HCT116 (cell line): ENCODE measurements at regions not wholly inside any gene's neighbourhood (a gene's known extent, or its start where the extent isn't known, plus 50 kb on each side); places are given as distances from the start of the nearest gene placed in this dataset.

Experiments used
- ATAC-seq: fragments of 200-7000 bp; cut with Tn5 transposase; 2 replicates; pipeline ENCODE4 v1.9.1; 2020; ENCODE audit warnings: mild to moderate bottlenecking, moderate library complexity
- BruUV-seq: library from RNA; stranded (reverse); fragments of 400-500 nt; replicated peaks from 2 replicates; lab custom pipeline; 2021; lab: Mats Ljungman, UMichigan
- CTCF ChIA-PET: fragments of 300-600 bp; sonication (Branson Sonifier 250); formaldehyde crosslinking; loops from one replicate; lab custom pipeline; 2021; ENCODE audit warnings: antibody characterized with exemption; lab: Charles Lee
- POLR2A ChIA-PET: fragments of 300-600, 350-600 bp; sonication (Branson Sonifier 250); formaldehyde crosslinking; loops from one replicate; lab custom pipeline; 2021; ENCODE audit warnings: antibody characterized with exemption; lab: Charles Lee
- RAD21 ChIA-PET, 2 experiments: fragments of 300-600 bp; sonication (Branson Sonifier 250); formaldehyde crosslinking; loops; one replicate each; lab custom pipeline; 2023; ENCODE audit warnings: low total read pairs in 2 of 2; ENCODE audit not compliant: uncharacterized antibody in 2 of 2, unreplicated experiment in 2 of 2, low non-redundant PET in 1 of 2; lab: Charles Lee
- DNase-seq: peaks from one replicate; pipeline ENCODE4 v3.0.0-alpha.2; 2010; ENCODE audit warnings: low read depth, low spot score
- H2AFZ ChIP-seq: fragments of 200-600 bp; shearing (Covaris generic), sonication (generic); 2 replicates; pipeline ENCODE4 v1.6.1; 2017; ENCODE audit warnings: low read depth, mixed run types, mixed read lengths, antibody characterized with exemption, low read length; ENCODE audit not compliant: poor library complexity, severe bottlenecking
- H3K27ac ChIP-seq: 2 replicates; pipeline ENCODE4 v1.5.1; 2012; ENCODE audit warnings: low read depth, low read length
- H3K27me3 ChIP-seq: fragments of 200-600 bp; sonication (generic); 2 replicates; pipeline ENCODE4 v1.6.1; 2016; ENCODE audit warnings: mixed run types, low read length, mixed read lengths; ENCODE audit not compliant: insufficient read depth
- H3K36me3 ChIP-seq, 2 experiments: fragments of 200-500 bp in 1 of 2; fragments of 200-600 bp in 1 of 2; sonication (Bioruptor generic) in 1 of 2; sonication (generic) in 1 of 2; 2 replicates each; pipeline versions ENCODE4 v1.5.1 to v1.6.1; 2014 to 2016; ENCODE audit warnings: low read length in 2 of 2, inconsistent platforms in 1 of 2, mixed read lengths in 1 of 2, mixed run types in 1 of 2; ENCODE audit not compliant: insufficient read depth in 2 of 2, control insufficient read depth in 1 of 2
- H3K4me1 ChIP-seq, 2 experiments: fragments of 200-600 bp in 1 of 2; sonication (generic) in 1 of 2; 2 replicates each; pipeline versions ENCODE4 v1.5.1 to v1.6.1; 2012 to 2017; ENCODE audit warnings: low read length in 2 of 2, inconsistent platforms in 1 of 2, mild to moderate bottlenecking in 1 of 2, mixed read lengths in 1 of 2, mixed run types in 1 of 2, moderate library complexity in 1 of 2; ENCODE audit not compliant: insufficient read depth in 2 of 2, control insufficient read depth in 1 of 2
- H3K4me2 ChIP-seq: fragments of 200-600 bp; sonication (generic); 2 replicates; pipeline ENCODE4 v1.6.1; 2017; ENCODE audit warnings: mixed run types, low read length, mixed read lengths
- H3K4me3 ChIP-seq, 2 experiments: fragments of 200-600 bp in 1 of 2; sonication (generic) in 1 of 2; replicated peaks in 1 of 2; 2 replicates each; pipeline ENCODE4 v1.5.1; 2011 to 2016; ENCODE audit warnings: low read length in 2 of 2, control low read depth in 1 of 2, low read depth in 1 of 2, mild to moderate bottlenecking in 1 of 2, mixed read lengths in 1 of 2, mixed run types in 1 of 2
- H3K79me2 ChIP-seq: fragments of 200-600 bp; sonication (generic); 2 replicates; pipeline ENCODE4 v1.6.1; 2017; ENCODE audit warnings: mild to moderate bottlenecking, mixed run types, low read length, moderate library complexity, mixed read lengths; ENCODE audit not compliant: insufficient read depth
- H3K9ac ChIP-seq: fragments of 200-600 bp; sonication (generic); 2 replicates; pipeline ENCODE4 v1.6.1; 2016; ENCODE audit warnings: low read length, mixed read lengths
- H3K9me2 ChIP-seq: fragments of 200-600 bp; sonication (generic), shearing (Covaris generic); 2 replicates; pipeline ENCODE4 v1.6.1; 2017; ENCODE audit warnings: mixed run types, mild to moderate bottlenecking, moderate library complexity; ENCODE audit not compliant: insufficient read depth
- H3K9me3 ChIP-seq, 2 experiments: fragments of 200-500 bp in 1 of 2; fragments of 200-600 bp in 1 of 2; sonication (Bioruptor generic) in 1 of 2; sonication (generic) in 1 of 2; 2 replicates each; pipeline ENCODE4 v1.6.1; 2014 to 2017; ENCODE audit warnings: low read length in 2 of 2, mixed read lengths in 2 of 2, inconsistent platforms in 1 of 2, low read depth in 1 of 2, mild to moderate bottlenecking in 1 of 2, mixed run types in 1 of 2, moderate library complexity in 1 of 2; ENCODE audit not compliant: control insufficient read depth in 1 of 2, insufficient read depth in 1 of 2
- H4K20me1 ChIP-seq: fragments of 200-600 bp; sonication (generic), shearing (Covaris generic); 2 replicates; pipeline ENCODE4 v1.6.1; 2017; ENCODE audit warnings: mixed run types, mild to moderate bottlenecking, moderate library complexity; ENCODE audit not compliant: insufficient read depth
- CBX3 ChIP-seq: IDR thresholded peaks from 2 replicates; pipeline ENCODE4 v1.6.1; 2012; ENCODE audit warnings: low read depth
- EGR1 ChIP-seq: IDR thresholded peaks from 2 replicates; pipeline ENCODE4 v1.6.1; 2012; ENCODE audit warnings: low read depth
- ELF1 ChIP-seq: IDR thresholded peaks from 2 replicates; pipeline ENCODE4 v1.6.1; 2012; ENCODE audit warnings: low read depth, borderline replicate concordance
- EZH2 ChIP-seq: fragments of 200-600 bp; sonication (generic); IDR thresholded peaks from 2 replicates; pipeline ENCODE4 v1.6.1; 2017; ENCODE audit warnings: antibody characterized with exemption, mixed run types
- JUND ChIP-seq: IDR thresholded peaks from 2 replicates; pipeline ENCODE4 v1.6.1; 2012
- POLR2A ChIP-seq: IDR thresholded peaks from 2 replicates; pipeline ENCODE4 v1.7.0; 2011; ENCODE audit warnings: borderline replicate concordance; ENCODE audit not compliant: insufficient read depth, insufficient read length; ENCODE audit errors: extremely low read depth
- POLR2AphosphoS5 ChIP-seq: IDR thresholded peaks from 2 replicates; pipeline ENCODE4 v1.6.1; 2011; ENCODE audit warnings: mild to moderate bottlenecking, low read depth, low read length, moderate library complexity
- RAD21 ChIP-seq: IDR thresholded peaks from 2 replicates; pipeline ENCODE4 v1.6.1; 2012; ENCODE audit warnings: low read depth, mild to moderate bottlenecking
- SIN3A ChIP-seq: IDR thresholded peaks from 2 replicates; pipeline ENCODE4 v1.6.1; 2012; ENCODE audit warnings: low read depth
- SP1 ChIP-seq: IDR thresholded peaks from 2 replicates; pipeline ENCODE4 v1.6.1; 2012; ENCODE audit warnings: low read depth
- TCF7L2 ChIP-seq: IDR thresholded peaks from 2 replicates; pipeline ENCODE4 v1.7.0; 2011; ENCODE audit warnings: borderline replicate concordance, inconsistent platforms; ENCODE audit not compliant: insufficient read depth, insufficient read length; ENCODE audit errors: extremely low read depth
- YY1 ChIP-seq: IDR thresholded peaks from 2 replicates; pipeline ENCODE4 v1.6.1; 2011; ENCODE audit warnings: low read length, low read depth, moderate library complexity, mild to moderate bottlenecking; ENCODE audit not compliant: insufficient replicate concordance; ENCODE audit errors: extremely low read depth
- intact Hi-C: fragments of 100-400 bp; cut with micrococcal nuclease; formaldehyde crosslinking; loops from 2 replicates; pipeline ENCODE4 v1.10.0; 2022
- TF ChIP-seq, protein P1 (sequence below), 3 experiments: fragments of 200-600 bp in 1 of 3; sonication (generic) in 1 of 3; IDR thresholded peaks in 2 of 3; conservative IDR thresholded peaks in 1 of 3; 2 replicates each; pipeline ENCODE4 v1.5.1; 2012 to 2017; ENCODE audit warnings: low read depth in 2 of 3, low read length in 2 of 3, antibody characterized with exemption in 1 of 3, borderline replicate concordance in 1 of 3, control low read depth in 1 of 3, mild to moderate bottlenecking in 1 of 3, mixed read lengths in 1 of 3, mixed run types in 1 of 3, moderate library complexity in 1 of 3; ENCODE audit not compliant: insufficient read depth in 1 of 3
- TF ChIP-seq, protein P2 (sequence below): IDR thresholded peaks from 2 replicates; pipeline ENCODE4 v1.6.1; 2012; ENCODE audit warnings: low read depth

DNA sequence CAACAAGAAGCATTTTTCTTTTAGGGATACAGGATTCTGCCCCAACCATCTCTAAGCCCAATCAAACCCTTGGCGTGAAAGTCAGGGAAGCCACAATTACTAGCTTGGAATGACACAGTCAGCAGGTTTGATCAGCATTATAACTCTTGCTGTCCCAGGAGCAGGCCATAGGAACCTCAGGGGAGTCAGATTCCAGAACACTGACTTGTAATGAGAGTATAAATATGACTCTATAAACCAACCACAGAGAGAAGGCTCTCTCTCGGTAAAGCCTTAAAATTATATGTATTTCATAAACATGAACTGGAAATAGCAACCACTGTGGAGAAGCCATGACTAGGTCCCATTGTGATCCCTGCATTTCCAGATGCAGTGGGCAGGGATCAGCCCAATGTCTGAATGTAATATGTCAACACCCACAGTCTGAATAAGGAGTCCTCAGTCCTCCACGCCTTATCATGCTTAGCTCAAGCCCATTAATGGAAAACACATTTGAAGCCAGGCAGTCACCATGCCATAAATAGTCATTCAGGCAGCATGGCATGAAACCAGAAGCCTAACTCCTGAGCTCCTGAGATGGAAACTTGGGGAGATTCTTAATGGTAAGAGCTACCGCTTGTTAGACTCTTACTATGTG lies 99.1 kb upstream of the MTNR1B start:
- Histone ChIP-seq H4K20me1 (no peaks in the 10 kb centered on the region), H3K27ac (no peak overlapping the region), H3K79me2 (no peaks in the 10 kb centered on the region), H3K4me1 (no peaks in the 10 kb centered on the region), H3K36me3 (no peaks in the 10 kb centered on the region), H3K9me2 (no peaks in the 10 kb centered on the region), H3K27me3 (peaks cover 13% of the 10 kb centered on the region), H3K4me2 (no peak overlapping the region), H2AFZ (no peak overlapping the region), H3K9me3 (no peaks in the 10 kb centered on the region), H3K4me3 (no peak overlapping the region), H3K9ac (no peak overlapping the region)
- TF ChIP-seq SP1, result no peak
- TF ChIP-seq POLR2A, result no peak
- TF ChIP-seq ELF1, result no peak
- TF ChIP-seq RAD21, result no peak
- TF ChIP-seq, protein P1, sequence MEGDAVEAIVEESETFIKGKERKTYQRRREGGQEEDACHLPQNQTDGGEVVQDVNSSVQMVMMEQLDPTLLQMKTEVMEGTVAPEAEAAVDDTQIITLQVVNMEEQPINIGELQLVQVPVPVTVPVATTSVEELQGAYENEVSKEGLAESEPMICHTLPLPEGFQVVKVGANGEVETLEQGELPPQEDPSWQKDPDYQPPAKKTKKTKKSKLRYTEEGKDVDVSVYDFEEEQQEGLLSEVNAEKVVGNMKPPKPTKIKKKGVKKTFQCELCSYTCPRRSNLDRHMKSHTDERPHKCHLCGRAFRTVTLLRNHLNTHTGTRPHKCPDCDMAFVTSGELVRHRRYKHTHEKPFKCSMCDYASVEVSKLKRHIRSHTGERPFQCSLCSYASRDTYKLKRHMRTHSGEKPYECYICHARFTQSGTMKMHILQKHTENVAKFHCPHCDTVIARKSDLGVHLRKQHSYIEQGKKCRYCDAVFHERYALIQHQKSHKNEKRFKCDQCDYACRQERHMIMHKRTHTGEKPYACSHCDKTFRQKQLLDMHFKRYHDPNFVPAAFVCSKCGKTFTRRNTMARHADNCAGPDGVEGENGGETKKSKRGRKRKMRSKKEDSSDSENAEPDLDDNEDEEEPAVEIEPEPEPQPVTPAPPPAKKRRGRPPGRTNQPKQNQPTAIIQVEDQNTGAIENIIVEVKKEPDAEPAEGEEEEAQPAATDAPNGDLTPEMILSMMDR (IDR thresholded peaks at IDR 0.05 in 2 of 3, conservative IDR thresholded peaks at IDR 0.05 in 1 of 3; ENCODE audit: borderline replicate concordance in 1 of 3, insufficient read depth in 1 of 3, low read depth in 2 of 3, low read length in 2 of 3), result no peak
- no peak for TF ChIP-seq TCF7L2
- no peak for TF ChIP-seq EGR1
- TF ChIP-seq YY1, result no peak
- TF ChIP-seq POLR2AphosphoS5, result no peak
- no peak for TF ChIP-seq CBX3
- TF ChIP-seq SIN3A, result no peak
- TF ChIP-seq JUND, result no peak
- TF ChIP-seq EZH2, result no peak
- TF ChIP-seq, protein P2, sequence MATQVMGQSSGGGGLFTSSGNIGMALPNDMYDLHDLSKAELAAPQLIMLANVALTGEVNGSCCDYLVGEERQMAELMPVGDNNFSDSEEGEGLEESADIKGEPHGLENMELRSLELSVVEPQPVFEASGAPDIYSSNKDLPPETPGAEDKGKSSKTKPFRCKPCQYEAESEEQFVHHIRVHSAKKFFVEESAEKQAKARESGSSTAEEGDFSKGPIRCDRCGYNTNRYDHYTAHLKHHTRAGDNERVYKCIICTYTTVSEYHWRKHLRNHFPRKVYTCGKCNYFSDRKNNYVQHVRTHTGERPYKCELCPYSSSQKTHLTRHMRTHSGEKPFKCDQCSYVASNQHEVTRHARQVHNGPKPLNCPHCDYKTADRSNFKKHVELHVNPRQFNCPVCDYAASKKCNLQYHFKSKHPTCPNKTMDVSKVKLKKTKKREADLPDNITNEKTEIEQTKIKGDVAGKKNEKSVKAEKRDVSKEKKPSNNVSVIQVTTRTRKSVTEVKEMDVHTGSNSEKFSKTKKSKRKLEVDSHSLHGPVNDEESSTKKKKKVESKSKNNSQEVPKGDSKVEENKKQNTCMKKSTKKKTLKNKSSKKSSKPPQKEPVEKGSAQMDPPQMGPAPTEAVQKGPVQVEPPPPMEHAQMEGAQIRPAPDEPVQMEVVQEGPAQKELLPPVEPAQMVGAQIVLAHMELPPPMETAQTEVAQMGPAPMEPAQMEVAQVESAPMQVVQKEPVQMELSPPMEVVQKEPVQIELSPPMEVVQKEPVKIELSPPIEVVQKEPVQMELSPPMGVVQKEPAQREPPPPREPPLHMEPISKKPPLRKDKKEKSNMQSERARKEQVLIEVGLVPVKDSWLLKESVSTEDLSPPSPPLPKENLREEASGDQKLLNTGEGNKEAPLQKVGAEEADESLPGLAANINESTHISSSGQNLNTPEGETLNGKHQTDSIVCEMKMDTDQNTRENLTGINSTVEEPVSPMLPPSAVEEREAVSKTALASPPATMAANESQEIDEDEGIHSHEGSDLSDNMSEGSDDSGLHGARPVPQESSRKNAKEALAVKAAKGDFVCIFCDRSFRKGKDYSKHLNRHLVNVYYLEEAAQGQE, result no peak
- RAD21 ChIA-PET, result no interaction called here
- POLR2A ChIA-PET, result no interaction called here
- intact Hi-C loops, result no loop called here
- CTCF ChIA-PET, result interaction anchor here (1.4 kb wide), 1 partner anchor 16 kb away, joined by 3 read pairs; no protein-coding TSS in a partner anchor
- DNase-seq, result no peak
- BruUV-seq, result no TSS peak
- no peak for ATAC-seq
